Trophoblast cell (in vitro differentiated cells and primary cell): ENCODE measurements at regions not wholly inside any gene's neighbourhood (a gene's known extent, or its start where the extent isn't known, plus 50 kb on each side); places are given as distances from the start of the nearest gene placed in this dataset.

ENCODE experiments used
- DNase-seq, 2 donors: peaks; one replicate each; pipeline ENCODE4 v3.0.0-alpha.2; 2016
- H2AFZ ChIP-seq: 2 replicates; pipeline ENCODE4 v1.6.1; 2013; ENCODE audit warnings: low read length, moderate library complexity, mild to moderate bottlenecking; ENCODE audit not compliant: insufficient read depth, poor library complexity
- H2AK5ac ChIP-seq: 2 replicates; pipeline ENCODE4 v1.6.1; 2013; ENCODE audit warnings: mild to moderate bottlenecking, low read length
- H2BK120ac ChIP-seq: 2 replicates; pipeline ENCODE4 v1.6.1; 2013; ENCODE audit warnings: low read length, mild to moderate bottlenecking, moderate library complexity; ENCODE audit not compliant: insufficient read depth, poor library complexity
- H2BK12ac ChIP-seq: 2 replicates; pipeline ENCODE4 v1.6.1; 2013; ENCODE audit warnings: mild to moderate bottlenecking, low read length, moderate library complexity
- H2BK5ac ChIP-seq: 2 replicates; pipeline ENCODE4 v1.6.1; 2013; ENCODE audit warnings: low read length, low read depth, moderate library complexity, mild to moderate bottlenecking; ENCODE audit not compliant: poor library complexity
- H3K14ac ChIP-seq: 2 replicates; pipeline ENCODE4 v1.6.1; 2013; ENCODE audit warnings: mild to moderate bottlenecking, low read length
- H3K18ac ChIP-seq: 2 replicates; pipeline ENCODE4 v1.6.1; 2013; ENCODE audit warnings: mild to moderate bottlenecking, low read length
- H3K23ac ChIP-seq: 2 replicates; pipeline ENCODE4 v1.6.1; 2013; ENCODE audit warnings: low read length
- H3K27ac ChIP-seq: 2 replicates; pipeline ENCODE4 v1.5.1; 2013; ENCODE audit warnings: low read depth, mild to moderate bottlenecking, inconsistent platforms, low read length, moderate library complexity
- H3K27me3 ChIP-seq: 2 replicates; pipeline ENCODE4 v1.6.1; 2013; ENCODE audit warnings: inconsistent platforms, mild to moderate bottlenecking, low read length, moderate library complexity; ENCODE audit not compliant: insufficient read depth
- H3K36me3 ChIP-seq, 2 experiments: 1 replicate in 1 of 2; 2 replicates in 1 of 2; pipeline ENCODE4 v1.6.1; 2013; ENCODE audit warnings: low read length in 2 of 2, mild to moderate bottlenecking in 2 of 2, moderate library complexity in 1 of 2; ENCODE audit not compliant: insufficient read depth in 2 of 2, control insufficient read depth in 1 of 2
- H3K4ac ChIP-seq: 2 replicates; pipeline ENCODE4 v1.6.1; 2013; ENCODE audit warnings: low read depth, mild to moderate bottlenecking, low read length, moderate library complexity
- H3K4me1 ChIP-seq, 2 experiments: 1 replicate in 1 of 2; 2 replicates in 1 of 2; pipeline ENCODE4 v1.6.1; 2013; ENCODE audit warnings: low read length in 2 of 2, mild to moderate bottlenecking in 2 of 2, moderate library complexity in 1 of 2; ENCODE audit not compliant: insufficient read depth in 2 of 2, control insufficient read depth in 1 of 2
- H3K4me2 ChIP-seq: 2 replicates; pipeline ENCODE4 v1.6.1; 2013; ENCODE audit warnings: inconsistent platforms, mild to moderate bottlenecking, low read length, moderate library complexity
- H3K4me3 ChIP-seq: 2 replicates; pipeline ENCODE4 v1.5.1; 2013; ENCODE audit warnings: mild to moderate bottlenecking, low read depth, low read length, inconsistent platforms
- H3K79me1 ChIP-seq: one replicate; pipeline ENCODE4 v1.6.1; 2013; ENCODE audit warnings: low read length
- H3K79me2 ChIP-seq: 2 replicates; pipeline ENCODE4 v1.6.1; 2013; ENCODE audit warnings: low read length, mild to moderate bottlenecking; ENCODE audit not compliant: control insufficient read depth, insufficient read depth, poor library complexity
- H3K9ac ChIP-seq: 2 replicates; pipeline ENCODE4 v1.6.1; 2013; ENCODE audit warnings: mild to moderate bottlenecking, low read length
- H3K9me3 ChIP-seq: 2 replicates; pipeline ENCODE4 v1.6.1; 2013; ENCODE audit warnings: low read depth, mild to moderate bottlenecking, control low read depth, inconsistent platforms, low read length; ENCODE audit not compliant: insufficient read depth
- H4K12ac ChIP-seq: 2 replicates; pipeline ENCODE4 v1.6.1; 2013; ENCODE audit warnings: low read depth, mild to moderate bottlenecking, low read length, moderate library complexity
- H4K8ac ChIP-seq: 2 replicates; pipeline ENCODE4 v1.6.1; 2013; ENCODE audit warnings: low read depth, mild to moderate bottlenecking, low read length, moderate library complexity
- H4K91ac ChIP-seq: one replicate; pipeline ENCODE4 v1.6.1; 2013; ENCODE audit warnings: low read depth, mild to moderate bottlenecking, low read length, moderate library complexity
- WGBS: extraction: QIAGEN DNeasy Blood & Tissue Kit; methylation state at CpG from one replicate; pipeline ENCODE4 v1.1.7; 2013; ENCODE audit warnings: missing lambda C conversion rate; ENCODE audit not compliant: insufficient read length, insufficient coverage; ENCODE audit errors: extremely low coverage; 5-methylcytosine and 5-hydroxymethylcytosine counted together

- H3K27ac ChIP-seq = no peak overlapping the region
- H3K23ac ChIP-seq = no peak overlapping the region
These were observed 56.7 kb upstream of the PTCH1 start for GRCh38 chr9:95573463-95573862.

GRCh38 chr9:95572381-95573151, 55.8 kb upstream of the PTCH1 start:
- Histone ChIP-seq H4K91ac (peak overlapping the region; percentile 45), H3K4ac (no peak overlapping the region), H2AFZ (no peak overlapping the region), H3K27ac (no peak overlapping the region), H3K79me2 (peaks cover 2% of the 10 kb centered on the region), H2BK12ac (peak overlapping the region; percentile 59), H3K9me3 (peaks cover 4% of the 10 kb centered on the region), H2BK120ac (peak overlapping the region; percentile 26), H3K23ac (no peak overlapping the region), H3K4me1 (peaks cover 16 to 21% of the 10 kb centered on the region in 2 experiments), H3K14ac (peak overlapping the region; percentile 20), H3K18ac (no peak overlapping the region), H3K4me3 (no peak overlapping the region), H3K9ac (no peak overlapping the region), H2AK5ac (peak overlapping the region; percentile 32), H3K27me3 (no peaks in the 10 kb centered on the region), H3K36me3 (no peaks in the 10 kb centered on the region), H4K12ac (no peak overlapping the region), H2BK5ac (no peak overlapping the region), H4K8ac (no peak overlapping the region), H3K79me1 (peaks cover 28% of the 10 kb centered on the region), H3K4me2 (no peak overlapping the region)
- no CpG with 5 or more reads among the region's 25 CpGs for WGBS
- peak in 1 of 2 donors; percentile 17 for DNase-seq

More at GRCh38 chr9:95573463-95573862, 56.7 kb upstream of the PTCH1 start:
- Histone ChIP-seq H2BK120ac (no peak overlapping the region), H3K9me3 (no peaks in the 10 kb centered on the region), H4K12ac (no peak overlapping the region), H3K4ac (no peak overlapping the region), H3K14ac (no peak overlapping the region), H2BK12ac (no peak overlapping the region), H3K79me1 (peaks cover 28% of the 10 kb centered on the region), H3K4me2 (no peak overlapping the region), H3K4me3 (no peak overlapping the region), H3K18ac (no peak overlapping the region), H3K36me3 (no peaks in the 10 kb centered on the region), H3K79me2 (peaks cover 2% of the 10 kb centered on the region), H2AK5ac (no peak overlapping the region), H4K91ac (no peak overlapping the region), H3K9ac (no peak overlapping the region), H2BK5ac (no peak overlapping the region), H4K8ac (no peak overlapping the region), H3K27me3 (no peaks in the 10 kb centered on the region), H3K4me1 (peaks cover 16 to 21% of the 10 kb centered on the region in 2 experiments), H2AFZ (no peak overlapping the region)
- WGBS = no CpG with 5 or more reads among the region's 8 CpGs
- DNase-seq = no peak

GRCh38 chr9:95570646-95571045, 53.9 kb upstream of the PTCH1 start:
- Histone ChIP-seq H3K4me1 (peaks cover 16 to 21% of the 10 kb centered on the region in 2 experiments), H3K36me3 (no peaks in the 10 kb centered on the region), H3K79me2 (peaks cover 2% of the 10 kb centered on the region), H2BK120ac (peak overlapping the region; percentile 81), H3K79me1 (peaks cover 28% of the 10 kb centered on the region), H2BK5ac (peak overlapping the region; percentile 90), H3K4ac (peak overlapping the region; percentile 46), H2AK5ac (peak overlapping the region; percentile 69), H4K8ac (peak overlapping the region; percentile 75), H3K18ac (peak overlapping the region; percentile 76), H2BK12ac (peak overlapping the region; percentile 72), H3K27ac (peak overlapping the region; percentile 94), H3K14ac (peak overlapping the region; percentile 75), H4K91ac (peak overlapping the region; percentile 94), H2AFZ (peak overlapping the region; percentile 50), H3K4me2 (peak overlapping the region; percentile 18), H3K27me3 (no peaks in the 10 kb centered on the region), H3K4me3 (no peak overlapping the region), H3K9ac (no peak overlapping the region), H3K23ac (no peak overlapping the region), H3K9me3 (peaks cover 4% of the 10 kb centered on the region), H4K12ac (peak overlapping the region; percentile 54)
- DNase-seq = peak in 1 of 2 donors; percentile 43
- no CpG with 5 or more reads among the region's 11 CpGs for WGBS

- WGBS = no CpG with 5 or more reads among the region's 22 CpGs
- Histone ChIP-seq H3K4me1 (peaks cover 16 to 21% of the 10 kb centered on the region in 2 experiments), H3K9ac (no peak overlapping the region)
These were observed 53.4 kb upstream of the PTCH1 start for GRCh38 chr9:95570150-95570549.

More at GRCh38 chr9:95570150-95570549, 53.4 kb upstream of the PTCH1 start:
- Histone ChIP-seq H3K36me3 (no peaks in the 10 kb centered on the region), H2BK120ac (peak overlapping the region; percentile 89), H3K14ac (peak overlapping the region; percentile 71), H3K9me3 (peaks cover 4% of the 10 kb centered on the region), H2BK5ac (peak overlapping the region; percentile 90), H2AFZ (no peak overlapping the region), H3K27ac (peak overlapping the region; percentile 94), H3K4me3 (no peak overlapping the region), H3K4ac (peak overlapping the region; percentile 57), H4K12ac (no peak overlapping the region), H3K79me2 (peaks cover 2% of the 10 kb centered on the region), H4K8ac (peak overlapping the region; percentile 78), H3K23ac (no peak overlapping the region), H2AK5ac (no peak overlapping the region), H3K4me2 (peak overlapping the region; percentile 37), H4K91ac (peak overlapping the region; percentile 94), H3K18ac (peak overlapping the region; percentile 60), H2BK12ac (peak overlapping the region; percentile 78), H3K79me1 (peaks cover 28% of the 10 kb centered on the region), H3K27me3 (no peaks in the 10 kb centered on the region)
- peak in 1 of 2 donors; percentile 80 for DNase-seq
